HCT116 (cell line): ENCODE measurements at regions not wholly inside any gene's neighbourhood (a gene's known extent, or its start where the extent isn't known, plus 50 kb on each side); places are given as distances from the start of the nearest gene placed in this dataset.
"Not testable (repeated sequence)": the region's sequence is repeated elsewhere in the genome, so short reads cannot be mapped to it uniquely, and the experiment has no call there.

ENCODE experiments used
- CTCF ChIP-seq, 3 experiments: fragments of 200-600 bp in 1 of 3; sonication (generic) in 1 of 3; IDR thresholded peaks in 2 of 3; conservative IDR thresholded peaks in 1 of 3; 2 replicates each; pipeline ENCODE4 v1.5.1; 2012 to 2017; ENCODE audit warnings: low read depth in 2 of 3, low read length in 2 of 3, antibody characterized with exemption in 1 of 3, borderline replicate concordance in 1 of 3, control low read depth in 1 of 3, mild to moderate bottlenecking in 1 of 3, mixed read lengths in 1 of 3, mixed run types in 1 of 3, moderate library complexity in 1 of 3; ENCODE audit not compliant: insufficient read depth in 1 of 3
- POLR2AphosphoS5 ChIP-seq: IDR thresholded peaks from 2 replicates; pipeline ENCODE4 v1.6.1; 2011; ENCODE audit warnings: mild to moderate bottlenecking, low read depth, low read length, moderate library complexity

DNA sequence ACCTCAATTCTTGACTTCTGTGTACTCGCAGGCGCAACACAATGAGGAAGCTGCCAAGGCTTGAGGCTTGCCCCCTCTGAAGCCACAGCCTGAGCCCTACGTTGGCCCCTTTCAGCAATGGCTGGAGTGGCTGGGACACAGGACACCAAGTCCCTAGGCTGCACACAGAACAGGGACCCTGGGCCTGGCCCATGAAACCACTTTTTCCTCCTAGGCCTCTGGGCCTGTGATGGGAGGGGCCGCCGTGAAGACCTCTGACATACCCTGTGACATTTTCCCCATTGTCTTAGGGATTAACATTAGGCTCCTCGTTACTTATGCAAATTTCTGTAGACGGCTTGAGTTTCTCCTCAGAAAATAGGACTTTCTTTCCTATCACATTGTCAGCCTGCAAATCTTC is 507.2 kb upstream of the ZNF608 start:
- TF ChIP-seq CTCF (IDR thresholded peaks at IDR 0.05 in 2 of 3, conservative IDR thresholded peaks at IDR 0.05 in 1 of 3; ENCODE audit: borderline replicate concordance in 1 of 3, insufficient read depth in 1 of 3, low read depth in 2 of 3, low read length in 2 of 3); POLR2AphosphoS5: not testable (repeated sequence)
